ENCODE measurements at regions not wholly inside any gene's neighbourhood (a gene's known extent, or its start where the extent isn't known, plus 50 kb on each side); places are given as distances from the start of the nearest gene placed in this dataset.

DNA sequence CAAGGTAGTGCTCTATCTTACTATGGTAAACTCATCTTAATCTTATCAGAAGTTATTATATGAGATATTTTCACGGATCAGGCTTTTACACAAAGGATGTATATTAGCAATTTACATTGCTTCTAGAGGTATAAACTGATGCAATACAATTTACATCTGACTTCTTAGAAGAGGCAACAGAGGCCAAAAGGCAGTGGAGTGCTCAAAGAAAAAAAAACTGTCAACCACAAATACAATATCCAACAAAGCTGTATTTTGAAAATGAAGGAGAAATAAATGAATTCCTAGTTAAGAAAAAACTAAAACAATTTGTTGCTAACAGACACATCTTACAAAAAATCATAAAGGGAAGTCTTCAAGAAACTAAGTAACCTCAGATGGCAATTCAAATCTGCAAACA lies 1031.5 kb upstream of the CNTNAP5 start:
- TF ChIP-seq GABPA (IDR thresholded peaks at IDR 0.05; ENCODE audit: low read depth) (no peak), POLR2AphosphoS5 (IDR thresholded peaks at IDR 0.05; ENCODE audit: low read depth) (no peak)
- TF ChIP-seq, protein P1, sequence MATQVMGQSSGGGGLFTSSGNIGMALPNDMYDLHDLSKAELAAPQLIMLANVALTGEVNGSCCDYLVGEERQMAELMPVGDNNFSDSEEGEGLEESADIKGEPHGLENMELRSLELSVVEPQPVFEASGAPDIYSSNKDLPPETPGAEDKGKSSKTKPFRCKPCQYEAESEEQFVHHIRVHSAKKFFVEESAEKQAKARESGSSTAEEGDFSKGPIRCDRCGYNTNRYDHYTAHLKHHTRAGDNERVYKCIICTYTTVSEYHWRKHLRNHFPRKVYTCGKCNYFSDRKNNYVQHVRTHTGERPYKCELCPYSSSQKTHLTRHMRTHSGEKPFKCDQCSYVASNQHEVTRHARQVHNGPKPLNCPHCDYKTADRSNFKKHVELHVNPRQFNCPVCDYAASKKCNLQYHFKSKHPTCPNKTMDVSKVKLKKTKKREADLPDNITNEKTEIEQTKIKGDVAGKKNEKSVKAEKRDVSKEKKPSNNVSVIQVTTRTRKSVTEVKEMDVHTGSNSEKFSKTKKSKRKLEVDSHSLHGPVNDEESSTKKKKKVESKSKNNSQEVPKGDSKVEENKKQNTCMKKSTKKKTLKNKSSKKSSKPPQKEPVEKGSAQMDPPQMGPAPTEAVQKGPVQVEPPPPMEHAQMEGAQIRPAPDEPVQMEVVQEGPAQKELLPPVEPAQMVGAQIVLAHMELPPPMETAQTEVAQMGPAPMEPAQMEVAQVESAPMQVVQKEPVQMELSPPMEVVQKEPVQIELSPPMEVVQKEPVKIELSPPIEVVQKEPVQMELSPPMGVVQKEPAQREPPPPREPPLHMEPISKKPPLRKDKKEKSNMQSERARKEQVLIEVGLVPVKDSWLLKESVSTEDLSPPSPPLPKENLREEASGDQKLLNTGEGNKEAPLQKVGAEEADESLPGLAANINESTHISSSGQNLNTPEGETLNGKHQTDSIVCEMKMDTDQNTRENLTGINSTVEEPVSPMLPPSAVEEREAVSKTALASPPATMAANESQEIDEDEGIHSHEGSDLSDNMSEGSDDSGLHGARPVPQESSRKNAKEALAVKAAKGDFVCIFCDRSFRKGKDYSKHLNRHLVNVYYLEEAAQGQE (IDR thresholded peaks at IDR 0.05; ENCODE audit: insufficient replicate concordance, low read depth), result no peak
- TF ChIP-seq, protein P2, sequence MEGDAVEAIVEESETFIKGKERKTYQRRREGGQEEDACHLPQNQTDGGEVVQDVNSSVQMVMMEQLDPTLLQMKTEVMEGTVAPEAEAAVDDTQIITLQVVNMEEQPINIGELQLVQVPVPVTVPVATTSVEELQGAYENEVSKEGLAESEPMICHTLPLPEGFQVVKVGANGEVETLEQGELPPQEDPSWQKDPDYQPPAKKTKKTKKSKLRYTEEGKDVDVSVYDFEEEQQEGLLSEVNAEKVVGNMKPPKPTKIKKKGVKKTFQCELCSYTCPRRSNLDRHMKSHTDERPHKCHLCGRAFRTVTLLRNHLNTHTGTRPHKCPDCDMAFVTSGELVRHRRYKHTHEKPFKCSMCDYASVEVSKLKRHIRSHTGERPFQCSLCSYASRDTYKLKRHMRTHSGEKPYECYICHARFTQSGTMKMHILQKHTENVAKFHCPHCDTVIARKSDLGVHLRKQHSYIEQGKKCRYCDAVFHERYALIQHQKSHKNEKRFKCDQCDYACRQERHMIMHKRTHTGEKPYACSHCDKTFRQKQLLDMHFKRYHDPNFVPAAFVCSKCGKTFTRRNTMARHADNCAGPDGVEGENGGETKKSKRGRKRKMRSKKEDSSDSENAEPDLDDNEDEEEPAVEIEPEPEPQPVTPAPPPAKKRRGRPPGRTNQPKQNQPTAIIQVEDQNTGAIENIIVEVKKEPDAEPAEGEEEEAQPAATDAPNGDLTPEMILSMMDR (IDR thresholded peaks at IDR 0.05; ENCODE audit: insufficient read depth, low read length), result no peak

Data from HL-60 (cell line).